Bronchial epithelial cell (primary cell): ENCODE measurements at regions not wholly inside any gene's neighbourhood (a gene's known extent, or its start where the extent isn't known, plus 50 kb on each side); places are given as distances from the start of the nearest gene placed in this dataset.

ENCODE experiments used
- DNase-seq: peaks from one replicate; pipeline ENCODE4 v3.0.0-alpha.2; 2010; ENCODE audit warnings: low read depth
- FAIRE-seq: peaks from 2 replicates; lab custom pipeline; 2011; peaks lifted over from hg19 to GRCh38; lab: Jason Lieb, UNC
- H3K27me3 ChIP-seq: 2 replicates; pipeline ENCODE4 v1.5.1; 2011; ENCODE audit warnings: low read length; ENCODE audit not compliant: control insufficient read depth, insufficient read depth
- H3K36me3 ChIP-seq: 2 replicates; pipeline ENCODE4 v1.5.1; 2011; ENCODE audit warnings: low read length; ENCODE audit not compliant: control insufficient read depth, insufficient read depth
- H3K4me3 ChIP-seq: 2 replicates; pipeline ENCODE4 v1.5.1; 2011; ENCODE audit warnings: mild to moderate bottlenecking, low read depth, low read length, control low read depth
- CTCF ChIP-seq: IDR thresholded peaks from 2 replicates; pipeline ENCODE4 v1.5.1; 2011; ENCODE audit warnings: mild to moderate bottlenecking, moderate library complexity, low read length, control low read depth, inconsistent platforms; ENCODE audit not compliant: insufficient read depth, severe bottlenecking

- Histone ChIP-seq H3K4me3 (no peak overlapping the region), H3K36me3 (no peaks in the 10 kb centered on the region), H3K27me3 (no peaks in the 10 kb centered on the region)
- no peak for TF ChIP-seq CTCF
- FAIRE-seq = no peak
- DNase-seq = no peak
These were observed 325.0 kb upstream of the TBX3 start for GRCh38 chr12:115008929-115009328.

- TF ChIP-seq CTCF = no peak
- FAIRE-seq (no peak), DNase-seq (no peak)
- Histone ChIP-seq H3K4me3 (no peak overlapping the region), H3K27me3 (no peaks in the 10 kb centered on the region), H3K36me3 (no peaks in the 10 kb centered on the region)
These were observed 320.6 kb upstream of the TBX3 start for GRCh38 chr12:115004470-115005146.

GRCh38 chr12:115002434-115002833, 318.5 kb upstream of the TBX3 start:
- DNase-seq = no peak
- no peaks in the 10 kb centered on the region for H3K27me3 ChIP-seq
- FAIRE-seq = no peak
- no peak for TF ChIP-seq CTCF
- no peaks in the 10 kb centered on the region for H3K36me3 ChIP-seq
- H3K4me3 ChIP-seq = no peak overlapping the region

GRCh38 chr12:115001571-115002180, 317.7 kb upstream of the TBX3 start:
- Histone ChIP-seq H3K4me3 (no peak overlapping the region), H3K36me3 (no peaks in the 10 kb centered on the region), H3K27me3 (no peaks in the 10 kb centered on the region)
- FAIRE-seq (no peak), DNase-seq (no peak)
- TF ChIP-seq CTCF = no peak

- DNase-seq (no peak), FAIRE-seq (no peak)
- Histone ChIP-seq H3K4me3 (no peak overlapping the region), H3K27me3 (no peaks in the 10 kb centered on the region), H3K36me3 (no peaks in the 10 kb centered on the region)
- no peak for TF ChIP-seq CTCF
These were observed 316.1 kb upstream of the TBX3 start for GRCh38 chr12:115000038-115000437.
